GM12878 (cell line): ENCODE measurements at regions not wholly inside any gene's neighbourhood (a gene's known extent, or its start where the extent isn't known, plus 50 kb on each side); places are given as distances from the start of the nearest gene placed in this dataset.
"Not testable (repeated sequence)": the region's sequence is repeated elsewhere in the genome, so short reads cannot be mapped to it uniquely, and the experiment has no call there.

ENCODE experiments used
- ATAC-seq: fragments of 200-7000 bp; cut with Tn5 transposase; 3 replicates; pipeline ENCODE4 v1.9.1; 2020; ENCODE audit warnings: mild to moderate bottlenecking, moderate library complexity
- BruUV-seq: library from RNA; stranded (reverse); fragments of 400-500 nt; replicated peaks from 2 replicates; lab custom pipeline; 2021; lab: Mats Ljungman, UMichigan
- CTCF ChIA-PET: fragments of 300-600 bp; sonication (Branson Sonifier 250); formaldehyde crosslinking; extraction: SDS; loops from one replicate; lab custom pipeline; 2021; ENCODE audit warnings: inconsistent platforms; lab: Yijun Ruan, JAX
- POLR2A ChIA-PET: fragments of 350-600 bp; formaldehyde crosslinking; extraction: SDS; loops from one replicate; lab custom pipeline; 2021; ENCODE audit warnings: inconsistent platforms; lab: Charles Lee
- RAD21 ChIA-PET: fragments of 300-600 bp; sonication (Branson Sonifier 250); formaldehyde crosslinking; loops from one replicate; lab custom pipeline; 2023; ENCODE audit warnings: antibody characterized with exemption; ENCODE audit not compliant: unreplicated experiment; lab: Charles Lee
- SMC1A ChIA-PET: fragments of 300-600 bp; sonication (Branson Sonifier 250); formaldehyde crosslinking; loops from one replicate; lab custom pipeline; 2023; ENCODE audit not compliant: unreplicated experiment, uncharacterized antibody; lab: Charles Lee
- DNase-seq: peaks from one replicate; pipeline ENCODE4 v3.0.0-alpha.2; 2011; ENCODE audit warnings: low read depth, low spot score
- FAIRE-seq: peaks from 3 replicates; lab custom pipeline; 2011; peaks lifted over from hg19 to GRCh38; lab: Jason Lieb, UNC
- H2AFZ ChIP-seq: 2 replicates; pipeline ENCODE4 v1.6.0; 2011; ENCODE audit warnings: low read depth, low read length, control low read depth; ENCODE audit not compliant: control insufficient read depth
- H3K27ac ChIP-seq: 2 replicates; pipeline ENCODE4 v1.5.1; 2011; ENCODE audit warnings: control low read depth; ENCODE audit not compliant: control insufficient read depth, insufficient read depth
- H3K27me3 ChIP-seq, 2 experiments: replicated peaks in 1 of 2; 2 replicates each; pipeline versions ENCODE4 v1.6.0 to v1.6.1; 2011; ENCODE audit warnings: low read length in 1 of 2; ENCODE audit not compliant: control insufficient read depth in 2 of 2, insufficient read depth in 2 of 2
- H3K36me3 ChIP-seq, 2 experiments: 2 replicates each; pipeline ENCODE4 v1.5.1; 2011; ENCODE audit warnings: low read length in 1 of 2; ENCODE audit not compliant: control insufficient read depth in 2 of 2, insufficient read depth in 2 of 2
- H3K4me1 ChIP-seq: 2 replicates; pipeline ENCODE4 v1.6.1; 2011; ENCODE audit warnings: mild to moderate bottlenecking, low read length, moderate library complexity, mixed read lengths; ENCODE audit not compliant: control insufficient read depth, insufficient read depth
- H3K4me2 ChIP-seq: 2 replicates; pipeline ENCODE4 v1.6.0; 2011; ENCODE audit warnings: control low read depth; ENCODE audit not compliant: control insufficient read depth, insufficient read depth
- H3K4me3 ChIP-seq: fragments of 200-600 bp; sonication (generic); 2 replicates; pipeline ENCODE4 v1.5.1; 2016
- H3K79me2 ChIP-seq: 2 replicates; pipeline ENCODE4 v1.6.0; 2011; ENCODE audit warnings: low read length; ENCODE audit not compliant: control insufficient read depth, insufficient read depth
- H3K9ac ChIP-seq: 2 replicates; pipeline ENCODE4 v1.8.0; 2011; ENCODE audit warnings: low read length, control low read depth, mixed read lengths; ENCODE audit not compliant: control insufficient read depth, insufficient read depth
- H3K9me3 ChIP-seq: replicated peaks from 3 replicates; pipeline ENCODE4 v1.5.1; 2011; ENCODE audit warnings: mild to moderate bottlenecking, low read length; ENCODE audit not compliant: control insufficient read depth, insufficient read depth
- H4K20me1 ChIP-seq: 2 replicates; pipeline ENCODE4 v1.6.0; 2011; ENCODE audit not compliant: control insufficient read depth, insufficient read depth
- BACH1 ChIP-seq: fragments of 450-650 bp; IDR thresholded peaks from 2 replicates; pipeline ENCODE4 v1.6.1; 2017; ENCODE audit warnings: mild to moderate bottlenecking, borderline replicate concordance
- JUNB ChIP-seq: IDR thresholded peaks from 2 replicates; pipeline ENCODE4 v1.6.1; 2016; ENCODE audit warnings: antibody characterized with exemption, mild to moderate bottlenecking
- MEF2A ChIP-seq: IDR thresholded peaks from 2 replicates; pipeline ENCODE4 v1.6.1; 2011; ENCODE audit warnings: low read depth, mild to moderate bottlenecking, low read length, moderate library complexity; ENCODE audit not compliant: insufficient read depth
- NBN ChIP-seq: fragments of 450-650 bp; IDR thresholded peaks from 2 replicates; pipeline ENCODE4 v1.6.1; 2016
- NR2C2 ChIP-seq: IDR thresholded peaks from 2 replicates; pipeline ENCODE4 v1.6.1; 2011; ENCODE audit warnings: borderline replicate concordance, low read depth; ENCODE audit not compliant: control insufficient read depth, insufficient read length
- POLR2AphosphoS2 ChIP-seq: IDR thresholded peaks from 2 replicates; pipeline ENCODE4 v1.6.1; 2011; ENCODE audit warnings: low read depth, mild to moderate bottlenecking, low read length, improper control_type of control experiment, moderate library complexity
- ZNF384 ChIP-seq: IDR thresholded peaks from 2 replicates; pipeline ENCODE4 v1.6.1; 2012; ENCODE audit warnings: low read depth, mild to moderate bottlenecking, low read length, improper control_type of control experiment, borderline replicate concordance
- WGBS: methylation state at CpG from one replicate; pipeline ENCODE4 v1.1.6; 2016; ENCODE audit warnings: low lambda C conversion rate; ENCODE audit not compliant: insufficient replicate concordance, insufficient coverage; ENCODE audit errors: missing lambda C conversion rate; 5-methylcytosine and 5-hydroxymethylcytosine counted together
- in situ Hi-C: fragments of 300-500 bp; cut with MboI; formaldehyde crosslinking; loops from 9 replicates; pipeline ENCODE4 v1.14.3; 2018; ENCODE audit warnings: mixed read lengths
- intact Hi-C: fragments of 100-400 bp; cut with micrococcal nuclease; formaldehyde crosslinking; loops from one replicate; pipeline ENCODE4 v1.14.2; 2022; ENCODE audit not compliant: unreplicated experiment
- TF ChIP-seq, protein P1 (sequence below): fragments of 150-350 bp; IDR thresholded peaks from 2 replicates; pipeline ENCODE4 v1.6.1; 2016; ENCODE audit warnings: low read depth, low read length
- TF ChIP-seq, protein P2 (sequence below): fragments of 450-650 bp; formaldehyde crosslinking; IDR thresholded peaks from 2 replicates; pipeline ENCODE4 v1.5.0; 2022; ENCODE audit warnings: mild to moderate bottlenecking, missing genetic modification characterization

DNA sequence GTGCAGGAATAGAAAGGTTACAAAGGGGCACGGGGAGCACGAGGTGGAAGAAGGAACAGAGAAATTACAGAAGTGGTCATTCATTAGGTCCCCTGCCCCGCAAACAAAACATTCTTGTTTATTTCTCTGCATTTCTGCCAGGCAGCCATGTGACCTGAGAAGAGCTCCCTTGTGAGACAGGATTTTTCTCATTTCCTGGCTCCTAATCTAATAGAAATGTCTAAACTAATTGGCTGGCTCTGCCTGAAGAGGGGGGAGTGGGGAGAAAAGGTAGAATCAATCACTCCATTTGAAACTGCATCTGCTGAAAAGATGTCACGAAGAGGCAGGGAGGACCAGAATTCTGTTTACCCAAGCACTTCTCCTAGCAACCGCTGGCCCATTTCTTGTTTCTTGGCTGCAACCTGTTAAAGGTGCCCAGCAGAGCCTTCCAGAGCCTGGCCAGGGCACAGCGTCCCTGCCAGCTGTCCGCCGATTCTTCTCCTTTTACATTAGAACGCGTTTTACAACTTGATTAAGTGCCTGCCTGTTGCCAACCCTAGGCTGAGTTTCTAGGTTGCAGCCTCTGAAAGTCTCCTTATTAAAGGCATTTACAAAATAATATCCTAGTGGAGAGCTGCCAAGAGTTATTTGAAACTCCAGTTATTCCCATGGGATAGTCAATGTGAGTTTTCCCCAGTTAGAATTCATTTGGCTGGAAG is 1227.6 kb downstream of the TYW1 start (continued):
- no peak for TF ChIP-seq MEF2A

DNA sequence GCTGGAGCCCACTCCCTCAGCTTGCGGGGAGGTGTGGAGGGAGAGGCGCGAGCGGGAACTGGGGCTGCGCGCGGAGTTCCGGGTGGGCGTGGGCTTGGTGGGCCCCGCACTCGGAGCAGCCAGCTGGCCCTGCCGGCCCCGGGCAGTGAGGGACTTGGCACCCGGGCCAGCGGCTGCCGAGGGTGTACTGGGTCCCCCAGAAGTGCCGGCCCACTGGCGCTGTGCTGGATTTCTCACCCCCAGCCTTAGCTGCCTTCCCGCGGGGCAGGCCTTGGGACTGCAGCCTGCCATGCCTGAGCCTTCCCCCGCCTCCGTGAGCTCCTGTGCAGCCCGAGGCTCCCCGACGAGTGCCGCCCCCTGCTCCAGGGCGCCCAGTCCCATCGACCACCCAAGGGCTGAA is 1234.4 kb downstream of the TYW1 start:
- H3K9ac ChIP-seq, H3K9me3 ChIP-seq, intact Hi-C loops, H3K4me1 ChIP-seq, SMC1A ChIA-PET, RAD21 ChIA-PET, H3K4me2 ChIP-seq, H4K20me1 ChIP-seq, BruUV-seq, H3K36me3 ChIP-seq, H2AFZ ChIP-seq, FAIRE-seq, H3K79me2 ChIP-seq, CTCF ChIA-PET, H3K27ac ChIP-seq, DNase-seq, H3K4me3 ChIP-seq, in situ Hi-C loops, ATAC-seq, POLR2A ChIA-PET, H3K27me3 ChIP-seq: not testable (repeated sequence)
- 73% methylated on average over 10 of the region's 28 CpGs for WGBS

DNA sequence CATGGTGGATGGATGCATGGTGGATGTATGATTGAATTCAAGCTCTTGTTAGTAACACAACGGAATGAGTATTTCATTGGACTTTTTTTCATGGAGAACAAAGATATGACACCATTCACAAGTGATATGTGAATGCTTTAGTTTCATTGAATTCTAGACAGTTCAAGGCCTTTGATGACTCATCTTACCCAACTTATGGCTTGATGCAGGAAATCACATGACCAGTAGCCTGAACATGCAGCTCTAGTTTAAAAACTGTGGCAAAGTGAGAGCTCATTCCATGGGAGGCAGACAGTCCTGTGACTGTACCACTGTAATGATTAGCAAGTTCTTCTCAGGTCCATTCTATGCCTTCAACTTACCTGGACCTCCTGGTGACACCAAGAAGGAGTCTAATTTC is 1239.3 kb downstream of the TYW1 start:
- FAIRE-seq (no peak), DNase-seq (no peak)
- intact Hi-C loops, result no loop called here
- no peak for TF ChIP-seq NBN
- TF ChIP-seq JUNB, result no peak
- TF ChIP-seq, protein P1, sequence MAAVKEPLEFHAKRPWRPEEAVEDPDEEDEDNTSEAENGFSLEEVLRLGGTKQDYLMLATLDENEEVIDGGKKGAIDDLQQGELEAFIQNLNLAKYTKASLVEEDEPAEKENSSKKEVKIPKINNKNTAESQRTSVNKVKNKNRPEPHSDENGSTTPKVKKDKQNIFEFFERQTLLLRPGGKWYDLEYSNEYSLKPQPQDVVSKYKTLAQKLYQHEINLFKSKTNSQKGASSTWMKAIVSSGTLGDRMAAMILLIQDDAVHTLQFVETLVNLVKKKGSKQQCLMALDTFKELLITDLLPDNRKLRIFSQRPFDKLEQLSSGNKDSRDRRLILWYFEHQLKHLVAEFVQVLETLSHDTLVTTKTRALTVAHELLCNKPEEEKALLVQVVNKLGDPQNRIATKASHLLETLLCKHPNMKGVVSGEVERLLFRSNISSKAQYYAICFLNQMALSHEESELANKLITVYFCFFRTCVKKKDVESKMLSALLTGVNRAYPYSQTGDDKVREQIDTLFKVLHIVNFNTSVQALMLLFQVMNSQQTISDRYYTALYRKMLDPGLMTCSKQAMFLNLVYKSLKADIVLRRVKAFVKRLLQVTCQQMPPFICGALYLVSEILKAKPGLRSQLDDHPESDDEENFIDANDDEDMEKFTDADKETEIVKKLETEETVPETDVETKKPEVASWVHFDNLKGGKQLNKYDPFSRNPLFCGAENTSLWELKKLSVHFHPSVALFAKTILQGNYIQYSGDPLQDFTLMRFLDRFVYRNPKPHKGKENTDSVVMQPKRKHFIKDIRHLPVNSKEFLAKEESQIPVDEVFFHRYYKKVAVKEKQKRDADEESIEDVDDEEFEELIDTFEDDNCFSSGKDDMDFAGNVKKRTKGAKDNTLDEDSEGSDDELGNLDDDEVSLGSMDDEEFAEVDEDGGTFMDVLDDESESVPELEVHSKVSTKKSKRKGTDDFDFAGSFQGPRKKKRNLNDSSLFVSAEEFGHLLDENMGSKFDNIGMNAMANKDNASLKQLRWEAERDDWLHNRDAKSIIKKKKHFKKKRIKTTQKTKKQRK, result no peak
- TF ChIP-seq, protein P2, sequence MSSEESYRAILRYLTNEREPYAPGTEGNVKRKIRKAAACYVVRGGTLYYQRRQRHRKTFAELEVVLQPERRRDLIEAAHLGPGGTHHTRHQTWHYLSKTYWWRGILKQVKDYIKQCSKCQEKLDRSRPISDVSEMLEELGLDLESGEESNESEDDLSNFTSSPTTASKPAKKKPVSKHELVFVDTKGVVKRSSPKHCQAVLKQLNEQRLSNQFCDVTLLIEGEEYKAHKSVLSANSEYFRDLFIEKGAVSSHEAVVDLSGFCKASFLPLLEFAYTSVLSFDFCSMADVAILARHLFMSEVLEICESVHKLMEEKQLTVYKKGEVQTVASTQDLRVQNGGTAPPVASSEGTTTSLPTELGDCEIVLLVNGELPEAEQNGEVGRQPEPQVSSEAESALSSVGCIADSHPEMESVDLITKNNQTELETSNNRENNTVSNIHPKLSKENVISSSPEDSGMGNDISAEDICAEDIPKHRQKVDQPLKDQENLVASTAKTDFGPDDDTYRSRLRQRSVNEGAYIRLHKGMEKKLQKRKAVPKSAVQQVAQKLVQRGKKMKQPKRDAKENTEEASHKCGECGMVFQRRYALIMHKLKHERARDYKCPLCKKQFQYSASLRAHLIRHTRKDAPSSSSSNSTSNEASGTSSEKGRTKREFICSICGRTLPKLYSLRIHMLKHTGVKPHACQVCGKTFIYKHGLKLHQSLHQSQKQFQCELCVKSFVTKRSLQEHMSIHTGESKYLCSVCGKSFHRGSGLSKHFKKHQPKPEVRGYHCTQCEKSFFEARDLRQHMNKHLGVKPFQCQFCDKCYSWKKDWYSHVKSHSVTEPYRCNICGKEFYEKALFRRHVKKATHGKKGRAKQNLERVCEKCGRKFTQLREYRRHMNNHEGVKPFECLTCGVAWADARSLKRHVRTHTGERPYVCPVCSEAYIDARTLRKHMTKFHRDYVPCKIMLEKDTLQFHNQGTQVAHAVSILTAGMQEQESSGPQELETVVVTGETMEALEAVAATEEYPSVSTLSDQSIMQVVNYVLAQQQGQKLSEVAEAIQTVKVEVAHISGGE (CRISPR knock-in tag), result no peak
- TF ChIP-seq NR2C2, result no peak
- TF ChIP-seq BACH1, result no peak
- TF ChIP-seq ZNF384, result no peak
- TF ChIP-seq POLR2AphosphoS2, result no peak

More for the DNA sequence above, 1239.3 kb downstream of the TYW1 start:
- Histone ChIP-seq H3K4me1 (no peaks in the 10 kb centered on the region), H3K27ac (no peak overlapping the region), H3K4me3 (no peak overlapping the region), H3K4me2 (no peak overlapping the region), H3K36me3 (no peaks in the 10 kb centered on the region), H4K20me1 (no peaks in the 10 kb centered on the region), H3K9ac (no peak overlapping the region), H3K79me2 (no peaks in the 10 kb centered on the region), H3K9me3 (no peaks in the 10 kb centered on the region; the same call in 2 of the 3 replicates), H2AFZ (no peak overlapping the region), H3K27me3 (no peaks in the 10 kb centered on the region)
- POLR2A ChIA-PET, result no interaction called here
- in situ Hi-C loops, result no loop called here
- WGBS, result 8% methylated on average over 1 of the region's 1 CpG
- CTCF ChIA-PET, result no interaction called here
- ATAC-seq, result no peak
- SMC1A ChIA-PET, result no interaction called here
- RAD21 ChIA-PET, result no interaction called here
- BruUV-seq, result no TSS peak
